HepG2 (cell line): ENCODE measurements at regions not wholly inside any gene's neighbourhood (a gene's known extent, or its start where the extent isn't known, plus 50 kb on each side); places are given as distances from the start of the nearest gene placed in this dataset.

Source experiments
- ATAC-seq: fragments of 200-7000 bp; cut with Tn5 transposase; 3 replicates; pipeline ENCODE4 v1.9.1; 2020; ENCODE audit warnings: mild to moderate bottlenecking, moderate library complexity
- BruUV-seq: library from RNA; stranded (reverse); fragments of 400-500 nt; replicated peaks from 2 replicates; lab custom pipeline; 2021; lab: Mats Ljungman, UMichigan
- CTCF ChIA-PET: fragments of 300-600 bp; formaldehyde crosslinking; extraction: SDS; loops from one replicate; lab custom pipeline; 2021; ENCODE audit warnings: low total read pairs, inconsistent platforms, low intra/inter-chr PET ratio; lab: Yijun Ruan, JAX
- POLR2A ChIA-PET: fragments of 350-600 bp; sonication (Branson Sonifier 250); formaldehyde crosslinking; loops from one replicate; lab custom pipeline; 2020; ENCODE audit warnings: antibody characterized with exemption, inconsistent platforms; lab: Yijun Ruan, JAX
- DNase-seq: peaks from one replicate; pipeline ENCODE4 v3.0.0-alpha.2; 2015; ENCODE audit warnings: low spot score
- FAIRE-seq: peaks from 3 replicates; lab custom pipeline; 2011; peaks lifted over from hg19 to GRCh38; lab: Jason Lieb, UNC
- H2AFZ ChIP-seq: one replicate; pipeline ENCODE4 v1.6.1; 2011; ENCODE audit warnings: low read length, inconsistent platforms
- H3K27ac ChIP-seq: fragments of 300-600 bp; 3 replicates; pipeline ENCODE4 v1.8.0; 2011; ENCODE audit warnings: mixed run types, mild to moderate bottlenecking, mixed read lengths, low read length, inconsistent platforms; ENCODE audit not compliant: insufficient read depth; ENCODE audit errors: extremely low read length
- H3K27me3 ChIP-seq, 2 experiments: fragments of 200-600 bp in 1 of 2; 2 replicates in 1 of 2; 3 replicates in 1 of 2; pipeline versions ENCODE4 v1.6.0 to v1.8.0; 2011; ENCODE audit warnings: low read length in 2 of 2, mild to moderate bottlenecking in 2 of 2, moderate library complexity in 2 of 2, inconsistent platforms in 1 of 2; ENCODE audit not compliant: insufficient read depth in 2 of 2, control insufficient read depth in 1 of 2
- H3K36me3 ChIP-seq, 2 experiments: fragments of 200-600 bp in 1 of 2; replicated peaks in 1 of 2; 2 replicates in 1 of 2; 3 replicates in 1 of 2; pipeline versions ENCODE4 v1.5.1 to v1.8.0; 2011; ENCODE audit warnings: low read length in 2 of 2, inconsistent platforms in 1 of 2; ENCODE audit not compliant: insufficient read depth in 2 of 2, control insufficient read depth in 1 of 2
- H3K4me1 ChIP-seq: 2 replicates; pipeline ENCODE4 v1.5.1; 2012; ENCODE audit warnings: low read length, inconsistent platforms; ENCODE audit not compliant: insufficient read depth
- H3K4me2 ChIP-seq: 2 replicates; pipeline ENCODE4 v1.6.0; 2011; ENCODE audit warnings: low read depth, low read length, inconsistent platforms
- H3K4me3 ChIP-seq, 3 experiments: fragments of 200-600 bp in 1 of 3; sonication (generic), shearing (Covaris generic) in 1 of 3; replicated peaks in 1 of 3; 2 replicates each; pipeline ENCODE4 v1.5.1; 2011 to 2016; ENCODE audit warnings: low read length in 3 of 3, inconsistent platforms in 2 of 3, low read depth in 2 of 3, mild to moderate bottlenecking in 2 of 3, control low read depth in 1 of 3, mixed read lengths in 1 of 3; ENCODE audit not compliant: insufficient read depth in 1 of 3
- H3K79me2 ChIP-seq: one replicate; pipeline ENCODE4 v1.6.1; 2011; ENCODE audit warnings: low read length, inconsistent platforms; ENCODE audit not compliant: insufficient read depth
- H3K9ac ChIP-seq: 2 replicates; pipeline ENCODE4 v1.6.0; 2011; ENCODE audit warnings: mild to moderate bottlenecking, low read depth, low read length, inconsistent platforms; ENCODE audit not compliant: insufficient read depth
- H3K9me3 ChIP-seq: 2 replicates; pipeline ENCODE4 v1.5.1; 2012; ENCODE audit warnings: mild to moderate bottlenecking, low read length
- H4K20me1 ChIP-seq: 2 replicates; pipeline ENCODE4 v1.6.0; 2011; ENCODE audit warnings: inconsistent platforms, mild to moderate bottlenecking, low read length, moderate library complexity; ENCODE audit not compliant: insufficient read depth
- FOXP1 ChIP-seq, 2 experiments: fragments of 450-650 bp in 1 of 2; IDR thresholded peaks; 2 replicates each; pipeline ENCODE4 v1.6.1; 2017 to 2018; ENCODE audit warnings: antibody characterized with exemption in 1 of 2
- MAFF ChIP-seq: IDR thresholded peaks from 2 replicates; pipeline ENCODE4 v1.6.1; 2011; ENCODE audit warnings: low read depth, low read length, improper control_type of control experiment
- THAP11 ChIP-seq: IDR thresholded peaks from 2 replicates; pipeline ENCODE4 v1.6.1; 2016; ENCODE audit warnings: missing biosample characterization, missing genetic modification reagents
- ZFAT ChIP-seq: sonication (generic); formaldehyde crosslinking; conservative IDR thresholded peaks from 2 replicates; pipeline ENCODE4 v1.8.1; 2023; ENCODE audit warnings: missing genetic modification reagents, inconsistent platforms
- ZNF441 ChIP-seq: sonication (generic); formaldehyde crosslinking; IDR thresholded peaks from 2 replicates; pipeline ENCODE4 v1.7.0; 2021; ENCODE audit warnings: missing genetic modification reagents, borderline replicate concordance
- ZNF552 ChIP-seq: sonication (generic); formaldehyde crosslinking; IDR thresholded peaks from 2 replicates; pipeline ENCODE4 v1.9.0; 2022; ENCODE audit warnings: missing genetic modification reagents, mild to moderate bottlenecking, borderline replicate concordance
- ZNF556 ChIP-seq: sonication (generic); formaldehyde crosslinking; IDR thresholded peaks from 2 replicates; pipeline ENCODE4 v1.4.0; 2020; ENCODE audit warnings: mild to moderate bottlenecking, missing genetic modification reagents, borderline replicate concordance
- ZNF569 ChIP-seq: sonication (generic); formaldehyde crosslinking; IDR thresholded peaks from 2 replicates; pipeline ENCODE4 v1.5.0; 2020; ENCODE audit warnings: mild to moderate bottlenecking, missing genetic modification reagents, moderate library complexity, borderline replicate concordance
- ZNF605 ChIP-seq: sonication (generic); formaldehyde crosslinking; IDR thresholded peaks from 2 replicates; pipeline ENCODE4 v1.8.0; 2022; ENCODE audit warnings: mild to moderate bottlenecking, missing genetic modification reagents
- ZNF891 ChIP-seq: sonication (generic); formaldehyde crosslinking; IDR thresholded peaks from 2 replicates; pipeline ENCODE4 v1.5.0; 2020; ENCODE audit warnings: mild to moderate bottlenecking, missing genetic modification reagents
- in situ Hi-C: cut with HindIII; loops from 2 replicates; pipeline ENCODE4 v1.10.0; 2017; ENCODE audit warnings: low pct_unique_long_range_greater_than_20kb; ENCODE audit not compliant: extremely low pct_ligation_motif_present
- intact Hi-C: fragments of 100-400 bp; cut with micrococcal nuclease; formaldehyde crosslinking; loops from one replicate; pipeline ENCODE4 v1.10.0; 2022; ENCODE audit not compliant: unreplicated experiment
- TF ChIP-seq, protein P1 (sequence below): sonication (generic); formaldehyde crosslinking; IDR thresholded peaks from 2 replicates; pipeline ENCODE4 v1.9.0; 2021; ENCODE audit warnings: missing genetic modification reagents, borderline replicate concordance
- TF ChIP-seq, protein P2 (sequence below): IDR thresholded peaks from 2 replicates; pipeline ENCODE4 v1.6.1; 2016; ENCODE audit warnings: low read depth, borderline replicate concordance

DNA sequence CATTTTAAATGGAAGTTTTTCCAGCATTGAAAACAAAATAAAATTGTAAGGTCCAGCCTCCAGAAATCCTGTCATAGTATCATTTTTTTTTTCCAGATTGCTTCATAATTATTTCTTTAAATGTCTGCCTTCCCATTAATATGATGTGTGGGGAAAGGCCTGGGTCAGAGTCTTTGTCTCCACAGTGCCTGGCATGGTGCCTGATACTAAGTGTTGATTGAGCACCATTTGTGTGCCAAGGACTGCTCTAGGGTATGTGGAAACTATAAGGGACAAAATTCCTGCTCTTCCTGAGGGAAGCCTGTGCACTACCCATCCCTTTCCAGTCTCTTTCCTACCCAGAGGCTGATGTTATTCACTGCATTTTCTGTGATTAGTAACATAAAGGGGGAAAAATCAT lies 53.1 kb upstream of the BEND4 start:
- Histone ChIP-seq H3K36me3 (no peaks in the 10 kb centered on the region), H3K27ac (no peak overlapping the region), H4K20me1 (no peaks in the 10 kb centered on the region), H2AFZ (no peak overlapping the region), H3K4me1 (no peaks in the 10 kb centered on the region), H3K9ac (no peak overlapping the region), H3K4me3 (no peak overlapping the region), H3K79me2 (no peaks in the 10 kb centered on the region), H3K27me3 (no peaks in the 10 kb centered on the region; a peak in 1 of 5 replicates), H3K4me2 (no peak overlapping the region), H3K9me3 (no peaks in the 10 kb centered on the region)
- ChIA-PET CTCF (no interaction called here), POLR2A (no interaction called here)
- no TSS peak for BruUV-seq
- intact Hi-C loops (no loop called here), in situ Hi-C loops (no loop called here)
- no peak for FAIRE-seq
- TF ChIP-seq ZNF441 (CRISPR knock-in tag) (no peak), ZFAT (no peak), MAFF (no peak), ZNF569 (CRISPR knock-in tag) (no peak), THAP11 (no peak), ZNF552 (CRISPR knock-in tag) (no peak), ZNF556 (no peak), ZNF605 (CRISPR knock-in tag) (no peak), FOXP1 (IDR thresholded peaks at IDR 0.05) (no peak), FOXP1 (CRISPR knock-in tag; IDR thresholded peaks at IDR 0.05) (no peak), ZNF891 (no peak)
- TF ChIP-seq, protein P1, sequence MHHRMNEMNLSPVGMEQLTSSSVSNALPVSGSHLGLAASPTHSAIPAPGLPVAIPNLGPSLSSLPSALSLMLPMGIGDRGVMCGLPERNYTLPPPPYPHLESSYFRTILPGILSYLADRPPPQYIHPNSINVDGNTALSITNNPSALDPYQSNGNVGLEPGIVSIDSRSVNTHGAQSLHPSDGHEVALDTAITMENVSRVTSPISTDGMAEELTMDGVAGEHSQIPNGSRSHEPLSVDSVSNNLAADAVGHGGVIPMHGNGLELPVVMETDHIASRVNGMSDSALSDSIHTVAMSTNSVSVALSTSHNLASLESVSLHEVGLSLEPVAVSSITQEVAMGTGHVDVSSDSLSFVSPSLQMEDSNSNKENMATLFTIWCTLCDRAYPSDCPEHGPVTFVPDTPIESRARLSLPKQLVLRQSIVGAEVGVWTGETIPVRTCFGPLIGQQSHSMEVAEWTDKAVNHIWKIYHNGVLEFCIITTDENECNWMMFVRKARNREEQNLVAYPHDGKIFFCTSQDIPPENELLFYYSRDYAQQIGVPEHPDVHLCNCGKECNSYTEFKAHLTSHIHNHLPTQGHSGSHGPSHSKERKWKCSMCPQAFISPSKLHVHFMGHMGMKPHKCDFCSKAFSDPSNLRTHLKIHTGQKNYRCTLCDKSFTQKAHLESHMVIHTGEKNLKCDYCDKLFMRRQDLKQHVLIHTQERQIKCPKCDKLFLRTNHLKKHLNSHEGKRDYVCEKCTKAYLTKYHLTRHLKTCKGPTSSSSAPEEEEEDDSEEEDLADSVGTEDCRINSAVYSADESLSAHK = no peak
- TF ChIP-seq, protein P2, sequence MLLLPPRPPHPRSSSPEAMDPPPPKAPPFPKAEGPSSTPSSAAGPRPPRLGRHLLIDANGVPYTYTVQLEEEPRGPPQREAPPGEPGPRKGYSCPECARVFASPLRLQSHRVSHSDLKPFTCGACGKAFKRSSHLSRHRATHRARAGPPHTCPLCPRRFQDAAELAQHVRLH (CRISPR knock-in tag) = no peak
- ATAC-seq = no peak
- no peak for DNase-seq
